ENCODE measurements at regions not wholly inside any gene's neighbourhood (a gene's known extent, or its start where the extent isn't known, plus 50 kb on each side); places are given as distances from the start of the nearest gene placed in this dataset.

- DNase-seq (ENCODE audit: extremely low read depth in 1 of 4, low spot score in 3 of 4) (no peak), FAIRE-seq (no peak), ATAC-seq (no peak)
- CTCF ChIA-PET (ENCODE audit: low intra/inter-chr PET ratio), result no interaction called here
- Histone ChIP-seq H3K36me3 (ENCODE audit: control insufficient read depth, insufficient read depth, low read length) (no peaks in the 10 kb centered on the region), H3K4me2 (ENCODE audit: insufficient read depth, low read length) (no peak overlapping the region), H3K9ac (ENCODE audit: insufficient read depth in 1 of 2, low read depth in 2 of 2, low read length in 2 of 2) (no peak overlapping the region), H3K4me1 (replicated peaks in 1 of 2; ENCODE audit: control insufficient read depth in 2 of 2, insufficient read depth in 2 of 2, low read length in 2 of 2) (no peaks in the 10 kb centered on the region), H3K27ac (ENCODE audit: extremely low read depth, low read depth, low read length) (no peak overlapping the region), H3K4me3 (no peak overlapping the region), H3K79me2 (ENCODE audit: control insufficient read depth, insufficient read depth, low read length) (no peaks in the 10 kb centered on the region), H3K9me3 (replicated peaks; ENCODE audit: control insufficient read depth, insufficient read depth, low read depth, low read length) (no peaks in the 10 kb centered on the region), H3K27me3 (ENCODE audit: control insufficient read depth in 2 of 2, insufficient read depth in 2 of 2, low read length in 2 of 2) (no peaks in the 10 kb centered on the region), H2AFZ (ENCODE audit: low read depth, low read length) (no peak overlapping the region), H4K20me1 (replicated peaks; ENCODE audit: control insufficient read depth, insufficient read depth, low read length) (no peaks in the 10 kb centered on the region), H3K9me1 (ENCODE audit: control insufficient read depth, insufficient read depth, low read length) (no peaks in the 10 kb centered on the region)
- POLR2A ChIA-PET, result no interaction called here
- in situ Hi-C loops (cut with MboI), result no loop called here
- no TSS peak for BruUV-seq (replicated peaks)
- intact Hi-C loops (cut with micrococcal nuclease), result no loop called here
- no peak for TF ChIP-seq ZNF384 (IDR thresholded peaks at IDR 0.05; ENCODE audit: low read depth, low read length)
- no peak for TF ChIP-seq ZNF57 (CRISPR knock-in tag; IDR thresholded peaks at IDR 0.05)
- no peak for TF ChIP-seq MTA3 (IDR thresholded peaks at IDR 0.05; ENCODE audit: borderline replicate concordance)
- no peak for TF ChIP-seq SRSF1 (IDR thresholded peaks at IDR 0.05; ENCODE audit: low read depth, low read length)
- TF ChIP-seq ZFP30 (CRISPR knock-in tag; IDR thresholded peaks at IDR 0.05; ENCODE audit: borderline replicate concordance), result no peak
- TF ChIP-seq NBN (IDR thresholded peaks at IDR 0.05; ENCODE audit: low read depth), result no peak
- no peak for TF ChIP-seq NCOA4 (IDR thresholded peaks at IDR 0.05; ENCODE audit: partially characterized antibody)
Measured at GRCh38 chr4:171118091-171118490, 695.1 kb upstream of the GALNTL6 start.

GRCh38 chr4:171117457-171117856, 695.7 kb upstream of the GALNTL6 start:
- Histone ChIP-seq H3K27ac (ENCODE audit: extremely low read depth, low read depth, low read length) (no peak overlapping the region), H3K79me2 (ENCODE audit: control insufficient read depth, insufficient read depth, low read length) (no peaks in the 10 kb centered on the region), H3K36me3 (ENCODE audit: control insufficient read depth, insufficient read depth, low read length) (no peaks in the 10 kb centered on the region), H3K4me2 (ENCODE audit: insufficient read depth, low read length) (no peak overlapping the region), H4K20me1 (replicated peaks; ENCODE audit: control insufficient read depth, insufficient read depth, low read length) (no peaks in the 10 kb centered on the region), H3K4me1 (replicated peaks in 1 of 2; ENCODE audit: control insufficient read depth in 2 of 2, insufficient read depth in 2 of 2, low read length in 2 of 2) (no peaks in the 10 kb centered on the region), H3K9me3 (replicated peaks; ENCODE audit: control insufficient read depth, insufficient read depth, low read depth, low read length) (no peaks in the 10 kb centered on the region), H3K9ac (ENCODE audit: insufficient read depth in 1 of 2, low read depth in 2 of 2, low read length in 2 of 2) (no peak overlapping the region), H2AFZ (ENCODE audit: low read depth, low read length) (no peak overlapping the region), H3K27me3 (ENCODE audit: control insufficient read depth in 2 of 2, insufficient read depth in 2 of 2, low read length in 2 of 2) (no peaks in the 10 kb centered on the region), H3K9me1 (ENCODE audit: control insufficient read depth, insufficient read depth, low read length) (no peaks in the 10 kb centered on the region), H3K4me3 (no peak overlapping the region)
- in situ Hi-C loops (cut with MboI), result no loop called here
- WGBS (ENCODE audit: insufficient coverage, low coverage, missing lambda C conversion rate), result 19% methylated on average over 1 of the region's 1 CpG
- ATAC-seq, result no peak
- no peak for DNase-seq (ENCODE audit: extremely low read depth in 1 of 4, low spot score in 3 of 4)
- CTCF ChIA-PET (ENCODE audit: low intra/inter-chr PET ratio), result interaction anchor here (0.6 kb wide), 1 partner anchor 10 kb away, joined by 3 read pairs; no protein-coding TSS in a partner anchor
- BruUV-seq (replicated peaks), result no TSS peak
- intact Hi-C loops (cut with micrococcal nuclease), result no loop called here
- FAIRE-seq, result no peak
- POLR2A ChIA-PET, result no interaction called here
- TF ChIP-seq NFIC (IDR thresholded peaks at IDR 0.05) (no peak), TEAD2 (tag; IDR thresholded peaks at IDR 0.05) (no peak), YY1 (IDR thresholded peaks at IDR 0.05; ENCODE audit: borderline replicate concordance in 1 of 3, control insufficient read depth in 1 of 3, extremely low read depth in 1 of 3, insufficient read depth in 3 of 3, insufficient read length in 1 of 3, insufficient replicate concordance in 2 of 3, low read depth in 1 of 3, low read length in 2 of 3) (no peak), NR2C2 (CRISPR knock-in tag; IDR thresholded peaks at IDR 0.05) (no peak), NR2C2 (tag; IDR thresholded peaks at IDR 0.05) (no peak), RBM22 (IDR thresholded peaks at IDR 0.05; ENCODE audit: low read depth, low read length, poor library complexity, severe bottlenecking) (no peak), TCF15 (CRISPR knock-in tag; IDR thresholded peaks at IDR 0.05) (no peak), CBX5 (IDR thresholded peaks at IDR 0.05; ENCODE audit: borderline replicate concordance, low read depth) (no peak), TRIM24 (IDR thresholded peaks at IDR 0.05) (no peak)

All from K562 (cell line).